DND-41 (cell line): ENCODE measurements at regions not wholly inside any gene's neighbourhood (a gene's known extent, or its start where the extent isn't known, plus 50 kb on each side); places are given as distances from the start of the nearest gene placed in this dataset.

Source experiments
- EZH2 ChIP-seq: IDR thresholded peaks from 3 replicates; pipeline ENCODE4 v1.6.1; 2012; ENCODE audit warnings: borderline replicate concordance, low read depth, mild to moderate bottlenecking, moderate library complexity, low read length, inconsistent platforms; ENCODE audit not compliant: severe bottlenecking
- TF ChIP-seq, protein P1 (sequence below): IDR thresholded peaks from 2 replicates; pipeline ENCODE4 v1.5.1; 2012; ENCODE audit warnings: borderline replicate concordance, low read length, moderate library complexity, mild to moderate bottlenecking; ENCODE audit not compliant: poor library complexity, severe bottlenecking; ENCODE audit errors: extremely low read depth

DNA sequence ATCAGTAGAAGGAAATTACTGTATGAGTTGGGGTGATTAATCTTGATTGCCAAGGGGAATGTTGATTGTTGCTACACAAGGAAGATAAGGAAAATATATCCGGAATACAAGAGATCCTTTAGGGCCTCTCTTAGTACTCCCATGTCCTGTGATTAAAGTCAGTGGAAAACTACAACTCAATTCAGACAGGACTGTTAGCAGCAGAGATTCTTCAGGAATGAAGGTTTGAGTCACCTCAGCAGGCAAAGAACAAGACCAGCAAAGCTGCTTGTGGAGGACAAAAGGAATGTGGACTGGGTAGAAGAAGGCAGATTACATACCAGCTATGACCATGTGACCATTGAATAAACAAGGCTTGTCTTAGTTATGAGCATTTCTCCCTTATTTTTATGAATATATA, 478.2 kb downstream of the BUD13 start:
- TF ChIP-seq, protein P1, sequence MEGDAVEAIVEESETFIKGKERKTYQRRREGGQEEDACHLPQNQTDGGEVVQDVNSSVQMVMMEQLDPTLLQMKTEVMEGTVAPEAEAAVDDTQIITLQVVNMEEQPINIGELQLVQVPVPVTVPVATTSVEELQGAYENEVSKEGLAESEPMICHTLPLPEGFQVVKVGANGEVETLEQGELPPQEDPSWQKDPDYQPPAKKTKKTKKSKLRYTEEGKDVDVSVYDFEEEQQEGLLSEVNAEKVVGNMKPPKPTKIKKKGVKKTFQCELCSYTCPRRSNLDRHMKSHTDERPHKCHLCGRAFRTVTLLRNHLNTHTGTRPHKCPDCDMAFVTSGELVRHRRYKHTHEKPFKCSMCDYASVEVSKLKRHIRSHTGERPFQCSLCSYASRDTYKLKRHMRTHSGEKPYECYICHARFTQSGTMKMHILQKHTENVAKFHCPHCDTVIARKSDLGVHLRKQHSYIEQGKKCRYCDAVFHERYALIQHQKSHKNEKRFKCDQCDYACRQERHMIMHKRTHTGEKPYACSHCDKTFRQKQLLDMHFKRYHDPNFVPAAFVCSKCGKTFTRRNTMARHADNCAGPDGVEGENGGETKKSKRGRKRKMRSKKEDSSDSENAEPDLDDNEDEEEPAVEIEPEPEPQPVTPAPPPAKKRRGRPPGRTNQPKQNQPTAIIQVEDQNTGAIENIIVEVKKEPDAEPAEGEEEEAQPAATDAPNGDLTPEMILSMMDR, result no peak
- TF ChIP-seq EZH2, result no peak
